GM18520 (cell line): ENCODE measurements at regions not wholly inside any gene's neighbourhood (a gene's known extent, or its start where the extent isn't known, plus 50 kb on each side); places are given as distances from the start of the nearest gene placed in this dataset.

Source experiments
- ATAC-seq: cut with Tn5 transposase; IDR thresholded peaks from one replicate; pipeline ENCODE4 v1.9.1; 2021; ENCODE audit not compliant: unreplicated experiment

GRCh38 chr5:87101321-87101720 lies 166.4 kb upstream of the RASA1 start:
- no peak for ATAC-seq

DNA sequence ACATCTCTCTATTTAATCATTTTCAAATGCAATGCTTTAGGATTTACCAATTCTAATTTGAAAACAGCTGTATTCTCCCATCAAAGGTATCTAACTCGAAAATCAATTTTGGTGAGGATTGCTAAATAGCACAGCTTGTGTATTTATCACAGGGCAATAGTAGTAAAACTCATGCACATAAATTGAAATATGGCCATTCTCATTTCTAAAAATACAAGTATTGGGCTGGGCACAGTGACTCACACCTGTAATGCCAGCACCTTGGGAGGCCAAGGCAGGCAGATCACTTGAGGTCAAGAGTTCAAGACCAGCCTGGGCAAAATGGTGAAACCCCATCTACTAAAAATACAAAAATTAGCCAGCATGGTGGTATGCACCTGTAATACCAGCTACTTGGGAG lies 164.8 kb upstream of the RASA1 start:
- no peak for ATAC-seq

DNA sequence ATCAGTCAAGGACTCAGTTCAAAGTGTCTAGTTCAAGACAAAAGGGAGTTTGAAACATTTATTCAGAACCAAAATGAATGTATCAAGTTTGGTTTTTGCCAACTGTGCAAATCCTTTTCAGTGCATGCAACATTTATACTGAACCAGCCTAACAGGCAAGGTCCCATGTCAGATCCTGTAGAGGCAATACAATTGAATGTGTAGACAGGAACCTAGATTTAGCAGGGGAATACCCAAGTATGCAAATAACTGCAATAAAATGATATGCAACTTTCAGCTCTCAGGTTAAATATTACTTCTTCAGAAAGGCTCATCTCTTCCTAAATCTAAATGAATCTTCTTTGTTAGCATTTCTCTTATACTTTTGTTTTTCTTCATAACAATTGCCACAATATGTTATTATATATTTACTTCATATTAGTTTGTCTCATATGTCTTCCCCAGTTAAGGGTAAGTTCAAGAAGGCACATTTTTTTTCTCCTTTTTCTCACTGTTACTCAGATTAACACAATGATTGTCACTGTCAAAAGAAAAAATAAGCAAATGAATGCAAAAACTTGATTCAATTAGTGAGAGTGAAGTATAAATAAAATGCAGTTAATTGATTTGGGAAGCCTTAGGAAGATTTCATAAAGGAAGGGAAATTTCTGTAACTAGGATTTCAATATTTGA lies 163.9 kb upstream of the RASA1 start:
- peak; percentile 92 for ATAC-seq

DNA sequence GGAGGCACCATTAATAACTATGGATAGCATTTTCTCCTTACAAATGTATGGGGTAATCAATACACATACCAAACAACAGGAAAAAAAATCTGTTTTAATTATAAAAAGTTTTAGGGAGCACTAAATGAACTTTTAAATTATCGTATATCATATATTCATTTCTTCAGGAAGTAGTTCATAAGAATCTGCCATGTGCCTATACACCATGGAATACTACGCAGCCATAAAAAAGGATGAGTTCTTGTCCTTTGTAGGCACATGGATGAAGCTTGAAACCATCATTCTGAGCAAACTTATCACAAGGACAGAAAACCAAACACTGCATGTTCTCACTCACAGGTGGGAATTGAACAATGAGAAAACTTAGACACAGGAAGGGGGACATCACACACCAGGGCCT lies 162.1 kb upstream of the RASA1 start:
- ATAC-seq, result no peak

GRCh38 chr5:87109746-87110145 lies 157.9 kb upstream of the RASA1 start:
- ATAC-seq, result no peak

DNA sequence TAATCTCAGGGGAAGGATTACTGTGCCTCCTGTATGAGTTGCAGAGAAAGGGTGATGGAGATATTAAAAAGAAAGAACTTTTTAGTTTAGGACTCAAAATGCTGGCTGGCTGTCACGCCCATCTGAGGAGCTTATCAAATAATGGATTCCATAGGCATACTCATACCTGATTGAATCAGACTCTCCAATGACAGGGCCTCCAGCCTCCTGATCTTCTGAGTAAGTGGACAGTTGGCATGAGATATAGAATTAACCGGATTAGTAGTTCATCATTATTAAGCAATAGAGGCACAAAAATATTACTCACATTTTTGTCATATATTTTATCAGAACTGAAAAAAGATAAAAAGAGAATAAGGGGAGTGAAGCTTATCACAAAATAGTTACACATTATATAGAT lies 157.0 kb upstream of the RASA1 start:
- ATAC-seq, result no peak

- ATAC-seq, result no peak
Observed at GRCh38 chr5:87113861-87114260, 153.8 kb upstream of the RASA1 start.

DNA sequence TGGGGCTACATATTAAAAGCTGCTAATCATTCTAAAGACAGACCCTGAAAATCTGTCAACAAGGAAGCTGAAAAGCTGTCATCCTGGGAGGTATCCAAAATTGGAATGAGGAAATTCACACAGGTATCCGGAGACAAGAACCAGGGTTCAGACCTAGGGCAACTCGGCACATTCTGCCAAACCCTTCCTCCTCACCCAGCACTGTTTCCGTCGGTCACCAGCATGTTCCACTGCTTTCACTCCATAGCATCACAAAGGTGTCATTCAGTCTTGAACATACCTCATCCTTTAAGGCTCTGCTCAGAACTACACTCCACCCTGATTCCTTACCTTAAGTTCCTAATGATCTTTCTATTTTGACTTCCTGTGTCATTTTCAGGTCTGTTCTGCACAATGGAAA lies 153.1 kb upstream of the RASA1 start:
- ATAC-seq, result no peak

DNA sequence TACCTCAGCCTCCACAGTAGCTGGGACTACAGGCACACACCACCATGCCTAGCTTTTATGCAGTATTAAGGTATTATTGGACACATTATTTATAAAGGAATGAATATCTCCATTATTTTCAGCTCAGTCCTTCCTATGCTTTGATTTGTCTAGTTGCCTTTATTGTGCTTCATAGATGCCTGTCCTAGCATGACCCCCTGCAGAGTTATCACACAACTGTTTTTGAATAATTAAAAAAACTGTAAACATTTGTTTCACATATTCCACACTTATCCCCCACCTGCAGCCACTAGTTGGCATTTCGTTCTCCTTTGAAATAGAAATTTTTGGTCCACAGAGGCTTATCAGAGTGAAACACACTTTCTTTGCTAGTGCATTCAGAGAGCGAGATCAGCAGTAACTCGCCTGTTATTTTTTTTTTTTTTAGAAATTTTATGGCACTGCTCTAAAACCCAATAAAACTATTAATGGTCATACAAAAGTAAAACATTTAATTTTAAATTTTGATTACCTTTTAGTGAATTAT lies 151.8 kb upstream of the RASA1 start:
- ATAC-seq, result no peak

DNA sequence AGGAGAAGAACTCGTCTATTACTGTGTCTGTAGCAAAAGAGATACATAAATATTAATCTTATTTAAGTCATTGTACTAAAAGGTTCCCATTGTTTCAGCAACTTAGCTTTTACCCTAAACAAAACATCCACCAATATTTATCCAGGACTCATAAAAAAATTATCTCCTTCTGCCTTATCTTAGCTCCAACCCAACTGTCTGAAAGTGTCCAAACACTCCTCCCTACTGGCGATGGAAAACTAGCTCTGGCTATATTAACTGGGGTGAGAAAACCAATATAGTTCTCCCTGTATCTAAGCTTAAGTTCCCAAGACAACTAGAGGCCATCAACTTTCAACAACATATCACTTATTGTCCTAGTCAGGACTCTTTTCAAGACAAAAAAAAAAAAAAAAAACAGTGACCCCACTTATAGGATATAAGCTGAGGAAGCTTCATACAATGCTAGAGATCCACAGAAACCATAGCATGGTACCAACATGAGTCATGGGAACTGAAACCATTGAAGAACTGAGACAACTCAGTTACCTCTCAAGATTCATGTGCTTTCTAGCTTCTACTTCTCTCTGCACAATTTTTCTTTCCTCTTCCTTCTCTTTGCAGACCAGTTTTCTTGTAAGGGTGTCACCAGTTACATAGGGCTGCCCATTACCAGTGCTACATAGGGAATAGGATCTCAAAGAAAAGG lies 150.7 kb upstream of the RASA1 start:
- ATAC-seq, result peak; percentile 78

GRCh38 chr5:87119588-87119987 lies 148.1 kb upstream of the RASA1 start:
- ATAC-seq, result no peak

- peak; percentile 23 for ATAC-seq
Observed at GRCh38 chr5:87120518-87121303, 147.0 kb upstream of the RASA1 start.

GRCh38 chr5:87121304-87122150 lies 146.2 kb upstream of the RASA1 start:
- peak; percentile 73 for ATAC-seq

- ATAC-seq, result no peak
Observed at GRCh38 chr5:87122151-87122977, 145.3 kb upstream of the RASA1 start.

- no peak for ATAC-seq
Observed at GRCh38 chr5:87125766-87126165, 141.9 kb upstream of the RASA1 start.

- no peak for ATAC-seq
Observed at GRCh38 chr5:87126869-87127268, 140.8 kb upstream of the RASA1 start.

DNA sequence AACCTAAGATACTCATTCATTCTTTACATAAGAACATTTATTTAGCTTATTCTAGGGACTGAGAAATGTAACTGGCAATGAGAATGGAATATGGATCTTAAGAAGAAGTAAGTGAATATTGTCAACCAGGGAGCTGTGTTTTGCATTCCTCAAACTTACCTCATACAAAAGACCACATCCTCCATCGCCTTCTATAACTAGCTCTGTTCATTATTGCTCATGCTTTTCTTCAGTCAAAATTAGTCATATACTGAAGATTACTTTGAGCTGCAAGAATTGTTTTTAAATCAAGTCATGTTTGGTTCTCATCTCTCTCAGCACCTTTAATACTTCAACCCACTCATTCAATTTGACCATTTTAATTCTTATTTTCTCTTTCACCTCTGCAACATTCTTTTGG lies 140.3 kb upstream of the RASA1 start:
- ATAC-seq, result no peak

GRCh38 chr5:87127956-87128687 lies 139.6 kb upstream of the RASA1 start:
- ATAC-seq, result no peak

DNA sequence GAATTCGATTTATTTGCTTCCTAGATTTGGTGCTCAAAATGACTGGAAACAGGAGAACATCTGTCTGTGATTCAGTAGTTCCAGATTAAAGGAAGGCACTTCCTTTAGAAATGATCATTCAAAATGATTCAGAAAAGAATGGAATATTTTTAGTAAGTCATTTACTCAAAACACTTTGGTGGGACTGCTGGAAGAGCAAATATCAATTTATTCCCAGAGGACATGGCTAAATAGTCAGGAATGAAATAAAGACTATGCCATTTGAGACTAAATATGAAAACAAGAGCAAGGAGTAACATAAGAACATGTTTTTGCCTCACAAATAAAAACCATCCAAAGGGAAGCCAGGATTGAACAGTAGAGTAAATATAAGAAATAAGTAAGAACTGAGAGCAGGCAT lies 138.6 kb upstream of the RASA1 start:
- ATAC-seq, result no peak
